VCaP (cell line): ENCODE measurements at regions not wholly inside any gene's neighbourhood (a gene's known extent, or its start where the extent isn't known, plus 50 kb on each side); places are given as distances from the start of the nearest gene placed in this dataset.
"Not testable (repeated sequence)": the region's sequence is repeated elsewhere in the genome, so short reads cannot be mapped to it uniquely, and the experiment has no call there.

ENCODE experiments used
- H3K27ac ChIP-seq: fragments of 450-650 bp; 2 replicates; pipeline ENCODE4 v1.5.1; 2017
- CTCF ChIP-seq: fragments of 450-650 bp; conservative IDR thresholded peaks from 2 replicates; pipeline ENCODE4 v1.5.1; 2017; ENCODE audit warnings: mild to moderate bottlenecking, moderate library complexity

- H3K27ac ChIP-seq, result not testable (repeated sequence)
These were observed 53.3 kb upstream of the ARL4D start for GRCh38 chr17:43345515-43345914.

DNA sequence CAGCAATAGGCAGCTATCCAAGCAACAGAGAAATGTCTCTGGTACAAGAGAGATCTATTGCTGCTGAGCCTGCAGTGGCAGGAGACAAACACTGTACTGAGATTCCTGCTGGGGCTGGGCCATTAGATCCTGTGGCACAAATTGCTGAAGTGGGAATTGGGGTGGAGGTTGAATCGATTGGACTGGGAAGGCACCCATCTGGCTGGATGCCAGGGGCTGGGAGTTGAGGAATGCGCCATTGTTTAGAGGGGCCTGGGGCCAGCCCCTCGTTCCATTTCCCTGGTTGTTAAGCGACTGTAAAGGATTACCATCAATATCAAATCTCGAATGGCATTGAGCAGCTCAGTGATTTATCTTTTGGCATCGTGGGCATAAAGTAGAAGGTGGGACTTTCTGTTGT is 54.1 kb upstream of the ARL4D start:
- no peak for TF ChIP-seq CTCF
- no peak overlapping the region for H3K27ac ChIP-seq

DNA sequence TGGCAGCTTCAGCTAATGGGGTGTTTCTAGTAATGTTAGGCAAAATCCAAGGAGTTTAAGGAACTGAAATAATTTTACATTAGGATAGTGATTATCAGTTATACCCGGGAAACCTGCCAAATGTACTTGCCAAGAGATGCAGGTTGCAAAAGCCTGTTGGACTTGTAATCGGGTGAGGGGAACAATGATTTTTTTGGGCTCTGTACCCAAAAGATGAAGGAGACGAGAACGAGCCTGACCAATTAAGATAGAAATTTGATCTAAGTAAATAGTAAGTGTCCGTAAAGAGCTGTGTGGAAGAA is 56.3 kb upstream of the ARL4D start:
- no peak overlapping the region for H3K27ac ChIP-seq
- TF ChIP-seq CTCF, result no peak

GRCh38 chr17:43341715-43342588 is 56.8 kb upstream of the ARL4D start:
- no peak for TF ChIP-seq CTCF
- H3K27ac ChIP-seq, result no peak overlapping the region

DNA sequence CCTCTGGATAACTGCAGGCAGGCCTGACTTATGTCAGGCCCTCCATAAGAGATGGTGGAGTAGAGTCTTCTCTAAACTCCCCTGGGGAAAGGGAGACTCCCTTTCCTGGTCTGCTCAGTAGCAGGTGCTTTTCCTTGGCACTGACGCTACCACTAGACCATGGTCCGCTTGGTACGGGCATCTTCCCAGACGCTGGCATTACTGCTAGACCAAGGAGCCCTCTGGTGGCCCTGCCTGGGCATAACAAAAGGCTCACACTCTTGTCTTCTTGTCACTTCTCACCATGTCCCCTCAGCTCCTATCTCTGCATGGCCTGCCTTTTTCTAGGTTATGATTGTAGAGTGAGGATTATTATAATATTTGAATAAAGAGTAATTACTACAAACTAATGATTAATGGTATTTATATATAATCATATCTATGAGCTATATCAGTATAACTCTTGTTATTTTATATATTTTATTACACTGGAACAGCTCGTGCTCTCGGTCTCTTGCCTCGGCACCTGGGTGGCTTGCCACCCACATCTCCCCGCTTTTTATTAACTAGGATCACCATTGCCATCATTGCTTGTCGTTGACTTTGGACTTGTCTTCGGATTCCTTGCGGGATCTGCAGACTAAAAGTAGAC is 59.8 kb upstream of the ARL4D start:
- TF ChIP-seq CTCF, result peak; percentile 90
- no peak overlapping the region for H3K27ac ChIP-seq

DNA sequence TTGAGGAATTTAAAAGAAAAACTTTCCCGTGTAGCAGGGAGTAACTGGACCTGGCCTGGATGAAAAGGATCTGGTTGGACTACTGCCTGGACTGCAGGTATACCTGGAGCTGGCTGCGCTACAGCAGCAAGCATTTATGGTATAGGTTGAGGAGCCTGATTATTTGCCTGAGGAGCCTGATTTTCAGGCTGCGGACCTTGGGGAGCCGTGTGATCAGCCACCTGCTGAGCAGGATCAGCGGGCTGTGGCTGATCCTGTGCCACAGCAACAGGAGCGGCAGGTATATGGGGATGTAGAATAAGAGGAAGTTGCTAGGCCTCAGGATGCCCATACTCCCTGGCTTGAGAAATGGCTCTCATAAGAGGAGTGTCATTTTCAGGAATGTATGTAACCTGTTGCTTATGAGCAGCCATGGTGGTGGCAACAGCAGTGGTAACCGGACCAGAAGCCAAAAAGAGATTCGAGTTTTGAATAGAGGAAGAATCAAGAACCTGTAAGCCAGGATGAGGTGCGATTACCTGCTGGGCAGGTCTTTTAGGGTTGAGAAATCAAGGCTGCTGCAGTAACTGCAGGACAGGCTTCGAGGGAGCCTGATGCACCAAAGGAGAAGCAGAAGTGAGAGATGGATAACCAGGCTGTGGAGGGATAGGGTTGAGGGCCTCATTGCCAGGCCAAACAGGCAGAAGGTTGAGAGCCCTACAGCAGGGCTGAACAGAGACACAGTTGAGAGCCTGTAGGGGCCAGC is 60.9 kb upstream of the ARL4D start:
- 0 out of 2 replicates have a peak overlapping the region, but pooled peaks have one; percentile 9 for H3K27ac ChIP-seq
- TF ChIP-seq CTCF, result no peak

DNA sequence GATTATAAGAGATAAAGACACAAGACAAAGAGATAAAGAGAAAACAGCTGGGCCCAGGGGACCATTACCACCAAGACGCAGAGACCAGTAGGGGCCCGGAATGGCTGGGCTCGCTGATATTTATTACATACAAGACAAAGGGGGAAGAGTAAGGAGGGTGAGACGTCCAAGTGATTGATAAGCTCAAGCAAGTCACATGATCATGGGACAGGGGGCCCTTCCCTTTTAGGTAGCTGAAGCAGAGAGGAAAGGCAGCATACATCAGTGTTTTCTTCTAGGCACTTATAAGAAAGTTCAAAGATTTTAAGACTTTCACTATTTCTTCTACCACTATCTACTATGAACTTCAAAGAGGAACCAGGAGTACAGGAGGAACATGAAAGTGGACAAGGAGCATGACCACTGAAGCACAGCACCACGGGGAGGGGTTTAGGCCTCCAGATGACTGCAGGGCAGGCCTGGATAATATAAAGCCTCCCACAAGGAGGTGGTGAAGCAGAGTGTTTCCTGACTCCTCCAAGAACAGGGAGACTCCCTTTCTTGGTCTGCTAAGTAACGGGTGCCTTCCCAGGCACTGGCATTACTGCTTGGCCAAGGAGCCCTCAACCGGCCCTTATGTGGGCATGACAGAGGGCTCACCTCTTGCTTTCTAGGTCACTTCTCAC is 63.9 kb upstream of the ARL4D start:
- H3K27ac ChIP-seq, result no peak overlapping the region
- TF ChIP-seq CTCF, result no peak
